Liver (tissue), 3 donors: ENCODE measurements at regions not wholly inside any gene's neighbourhood (a gene's known extent, or its start where the extent isn't known, plus 50 kb on each side); places are given as distances from the start of the nearest gene placed in this dataset.

Experiments
- TAF1 ChIP-seq: conservative IDR thresholded peaks from 2 replicates; pipeline ENCODE4 v1.6.1; 2016; ENCODE audit warnings: antibody characterized with exemption, mild to moderate bottlenecking
- YY1 ChIP-seq: IDR thresholded peaks from 2 replicates; pipeline ENCODE4 v1.6.1; 2016; ENCODE audit warnings: antibody characterized with exemption, mild to moderate bottlenecking
- TF ChIP-seq, protein P1 (sequence below): fragments of 150-350 bp; IDR thresholded peaks from 2 replicates; pipeline ENCODE4 v1.5.1; 2017; ENCODE audit warnings: improper control_type of control experiment, low read depth, low read length; ENCODE audit not compliant: missing input control
- TF ChIP-seq, protein P2 (sequence below): IDR thresholded peaks from 2 replicates; pipeline ENCODE4 v1.6.1; 2016; ENCODE audit warnings: antibody characterized with exemption
- TF ChIP-seq, protein P3 (sequence below): IDR thresholded peaks from 2 replicates; pipeline ENCODE4 v1.6.1; 2016; ENCODE audit warnings: antibody characterized with exemption, mild to moderate bottlenecking
- donor health status: healthy.
- donor health status: healthy.

DNA sequence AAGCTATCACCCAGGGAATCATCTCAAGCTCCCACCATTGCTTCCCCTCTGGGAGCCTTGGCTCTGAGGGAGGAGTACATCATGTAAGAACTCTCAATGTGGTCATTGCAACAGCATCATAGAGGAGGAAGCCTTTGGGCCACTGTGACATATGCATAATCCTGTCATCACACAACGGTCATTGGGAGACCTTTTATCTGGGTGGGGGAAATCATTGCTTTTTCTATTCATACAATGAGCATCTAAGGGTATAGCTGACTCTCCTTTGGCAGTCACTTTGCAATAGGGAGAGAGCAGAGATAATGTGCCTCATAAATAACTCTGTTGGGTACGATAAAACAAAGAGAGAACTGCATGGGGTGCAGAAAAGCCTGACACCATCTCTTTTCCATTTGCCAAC, 155.2 kb upstream of the KCNIP4 start:
- TF ChIP-seq, protein P1, sequence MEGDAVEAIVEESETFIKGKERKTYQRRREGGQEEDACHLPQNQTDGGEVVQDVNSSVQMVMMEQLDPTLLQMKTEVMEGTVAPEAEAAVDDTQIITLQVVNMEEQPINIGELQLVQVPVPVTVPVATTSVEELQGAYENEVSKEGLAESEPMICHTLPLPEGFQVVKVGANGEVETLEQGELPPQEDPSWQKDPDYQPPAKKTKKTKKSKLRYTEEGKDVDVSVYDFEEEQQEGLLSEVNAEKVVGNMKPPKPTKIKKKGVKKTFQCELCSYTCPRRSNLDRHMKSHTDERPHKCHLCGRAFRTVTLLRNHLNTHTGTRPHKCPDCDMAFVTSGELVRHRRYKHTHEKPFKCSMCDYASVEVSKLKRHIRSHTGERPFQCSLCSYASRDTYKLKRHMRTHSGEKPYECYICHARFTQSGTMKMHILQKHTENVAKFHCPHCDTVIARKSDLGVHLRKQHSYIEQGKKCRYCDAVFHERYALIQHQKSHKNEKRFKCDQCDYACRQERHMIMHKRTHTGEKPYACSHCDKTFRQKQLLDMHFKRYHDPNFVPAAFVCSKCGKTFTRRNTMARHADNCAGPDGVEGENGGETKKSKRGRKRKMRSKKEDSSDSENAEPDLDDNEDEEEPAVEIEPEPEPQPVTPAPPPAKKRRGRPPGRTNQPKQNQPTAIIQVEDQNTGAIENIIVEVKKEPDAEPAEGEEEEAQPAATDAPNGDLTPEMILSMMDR: no peak
- TF ChIP-seq TAF1: no peak
- TF ChIP-seq, protein P2, sequence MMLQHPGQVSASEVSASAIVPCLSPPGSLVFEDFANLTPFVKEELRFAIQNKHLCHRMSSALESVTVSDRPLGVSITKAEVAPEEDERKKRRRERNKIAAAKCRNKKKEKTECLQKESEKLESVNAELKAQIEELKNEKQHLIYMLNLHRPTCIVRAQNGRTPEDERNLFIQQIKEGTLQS: no peak
- TF ChIP-seq, protein P3, sequence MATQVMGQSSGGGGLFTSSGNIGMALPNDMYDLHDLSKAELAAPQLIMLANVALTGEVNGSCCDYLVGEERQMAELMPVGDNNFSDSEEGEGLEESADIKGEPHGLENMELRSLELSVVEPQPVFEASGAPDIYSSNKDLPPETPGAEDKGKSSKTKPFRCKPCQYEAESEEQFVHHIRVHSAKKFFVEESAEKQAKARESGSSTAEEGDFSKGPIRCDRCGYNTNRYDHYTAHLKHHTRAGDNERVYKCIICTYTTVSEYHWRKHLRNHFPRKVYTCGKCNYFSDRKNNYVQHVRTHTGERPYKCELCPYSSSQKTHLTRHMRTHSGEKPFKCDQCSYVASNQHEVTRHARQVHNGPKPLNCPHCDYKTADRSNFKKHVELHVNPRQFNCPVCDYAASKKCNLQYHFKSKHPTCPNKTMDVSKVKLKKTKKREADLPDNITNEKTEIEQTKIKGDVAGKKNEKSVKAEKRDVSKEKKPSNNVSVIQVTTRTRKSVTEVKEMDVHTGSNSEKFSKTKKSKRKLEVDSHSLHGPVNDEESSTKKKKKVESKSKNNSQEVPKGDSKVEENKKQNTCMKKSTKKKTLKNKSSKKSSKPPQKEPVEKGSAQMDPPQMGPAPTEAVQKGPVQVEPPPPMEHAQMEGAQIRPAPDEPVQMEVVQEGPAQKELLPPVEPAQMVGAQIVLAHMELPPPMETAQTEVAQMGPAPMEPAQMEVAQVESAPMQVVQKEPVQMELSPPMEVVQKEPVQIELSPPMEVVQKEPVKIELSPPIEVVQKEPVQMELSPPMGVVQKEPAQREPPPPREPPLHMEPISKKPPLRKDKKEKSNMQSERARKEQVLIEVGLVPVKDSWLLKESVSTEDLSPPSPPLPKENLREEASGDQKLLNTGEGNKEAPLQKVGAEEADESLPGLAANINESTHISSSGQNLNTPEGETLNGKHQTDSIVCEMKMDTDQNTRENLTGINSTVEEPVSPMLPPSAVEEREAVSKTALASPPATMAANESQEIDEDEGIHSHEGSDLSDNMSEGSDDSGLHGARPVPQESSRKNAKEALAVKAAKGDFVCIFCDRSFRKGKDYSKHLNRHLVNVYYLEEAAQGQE: no peak
- TF ChIP-seq YY1: no peak
